ENCODE measurements at regions not wholly inside any gene's neighbourhood (a gene's known extent, or its start where the extent isn't known, plus 50 kb on each side); places are given as distances from the start of the nearest gene placed in this dataset.
A peak's percentile ranks its signal among the peaks of the same experiment; 100 is the strongest.

DNA sequence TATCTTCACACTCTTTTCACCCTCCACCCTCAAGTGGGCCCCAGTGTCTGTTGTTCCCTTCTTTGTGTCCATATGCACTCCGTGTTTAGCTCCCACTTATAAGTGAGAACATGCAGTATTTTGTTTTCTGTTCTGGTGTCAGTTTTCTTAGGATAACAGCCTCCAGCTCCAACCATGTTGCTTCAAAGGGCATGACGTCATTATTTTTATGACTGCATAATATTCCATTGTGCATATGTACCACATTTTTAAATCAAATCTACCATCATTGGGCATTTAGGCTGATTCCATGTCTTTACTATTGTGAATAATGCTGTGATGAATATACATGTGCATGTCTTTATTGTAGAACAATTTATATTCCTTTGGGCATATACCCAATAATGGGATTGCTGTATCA is 140.3 kb downstream of the LYPLAL1 start:
- no peak for DNase-seq (ENCODE audit: low spot score)

DNA sequence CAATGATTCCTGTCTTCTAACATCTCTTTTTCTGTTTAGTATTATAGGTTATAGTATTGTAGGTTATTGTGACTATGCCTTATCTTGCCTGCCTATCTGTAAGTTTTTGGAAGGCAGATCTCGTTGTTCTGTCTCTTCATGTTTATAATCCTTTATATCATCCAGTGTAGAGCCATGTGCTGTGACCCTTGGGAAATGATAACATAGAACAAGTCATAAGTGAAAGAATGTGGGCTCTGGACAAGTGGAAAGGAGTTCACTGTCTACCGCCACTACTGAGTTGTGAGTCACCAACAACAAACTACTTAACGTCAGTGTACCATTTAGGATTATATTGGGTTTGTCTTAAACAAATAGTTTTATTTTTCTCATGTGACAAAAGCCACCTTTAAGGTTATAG is 139.3 kb downstream of the LYPLAL1 start:
- DNase-seq (ENCODE audit: low spot score), result peak; percentile 40

DNA sequence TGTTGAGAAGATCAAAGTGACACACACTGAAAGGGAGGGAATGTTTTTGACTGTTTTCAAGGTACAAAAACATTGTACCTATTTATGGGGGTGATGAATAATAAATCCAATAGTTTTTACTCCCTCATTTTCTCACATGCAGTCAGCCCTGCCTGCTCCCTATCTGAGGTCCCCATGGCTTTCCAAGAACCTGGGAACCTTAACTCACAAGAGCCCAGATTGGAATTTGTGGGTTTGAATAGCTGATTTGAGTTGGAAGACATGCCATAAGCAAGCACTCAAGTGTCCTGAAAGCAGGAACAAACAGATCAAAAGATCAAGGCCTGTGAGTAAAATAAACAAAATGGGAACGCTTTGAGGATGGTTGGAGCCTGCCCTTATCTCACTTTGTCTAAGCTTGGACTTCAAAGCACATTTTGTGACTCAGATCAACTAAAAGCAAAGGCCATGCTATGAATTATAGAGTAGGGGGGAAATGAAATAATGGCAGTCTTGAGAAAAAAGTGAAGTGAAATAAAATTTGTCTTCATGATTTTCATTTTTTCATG is 136.6 kb downstream of the LYPLAL1 start:
- no peak for DNase-seq (ENCODE audit: low spot score)

DNA sequence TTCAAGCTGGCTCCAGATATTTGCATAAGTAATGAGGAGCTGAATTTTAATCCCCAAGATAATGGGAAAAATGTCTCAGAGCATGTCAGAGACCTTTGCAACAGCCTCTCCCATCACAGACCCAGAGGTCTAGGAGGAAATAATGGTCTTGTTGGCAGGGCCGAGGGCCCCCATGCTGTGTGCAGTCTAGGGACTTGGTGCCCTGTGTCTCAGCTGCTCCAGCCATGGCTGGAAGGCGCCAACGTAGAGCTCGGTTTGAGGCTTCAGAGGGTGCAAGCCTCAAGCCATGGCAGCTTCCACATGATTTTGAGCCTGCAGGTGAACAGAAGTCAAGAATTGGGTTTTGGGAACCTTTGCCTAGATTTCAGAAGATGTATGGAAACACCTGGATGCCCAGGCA is 134.7 kb downstream of the LYPLAL1 start:
- DNase-seq (ENCODE audit: low spot score), result no peak

DNA sequence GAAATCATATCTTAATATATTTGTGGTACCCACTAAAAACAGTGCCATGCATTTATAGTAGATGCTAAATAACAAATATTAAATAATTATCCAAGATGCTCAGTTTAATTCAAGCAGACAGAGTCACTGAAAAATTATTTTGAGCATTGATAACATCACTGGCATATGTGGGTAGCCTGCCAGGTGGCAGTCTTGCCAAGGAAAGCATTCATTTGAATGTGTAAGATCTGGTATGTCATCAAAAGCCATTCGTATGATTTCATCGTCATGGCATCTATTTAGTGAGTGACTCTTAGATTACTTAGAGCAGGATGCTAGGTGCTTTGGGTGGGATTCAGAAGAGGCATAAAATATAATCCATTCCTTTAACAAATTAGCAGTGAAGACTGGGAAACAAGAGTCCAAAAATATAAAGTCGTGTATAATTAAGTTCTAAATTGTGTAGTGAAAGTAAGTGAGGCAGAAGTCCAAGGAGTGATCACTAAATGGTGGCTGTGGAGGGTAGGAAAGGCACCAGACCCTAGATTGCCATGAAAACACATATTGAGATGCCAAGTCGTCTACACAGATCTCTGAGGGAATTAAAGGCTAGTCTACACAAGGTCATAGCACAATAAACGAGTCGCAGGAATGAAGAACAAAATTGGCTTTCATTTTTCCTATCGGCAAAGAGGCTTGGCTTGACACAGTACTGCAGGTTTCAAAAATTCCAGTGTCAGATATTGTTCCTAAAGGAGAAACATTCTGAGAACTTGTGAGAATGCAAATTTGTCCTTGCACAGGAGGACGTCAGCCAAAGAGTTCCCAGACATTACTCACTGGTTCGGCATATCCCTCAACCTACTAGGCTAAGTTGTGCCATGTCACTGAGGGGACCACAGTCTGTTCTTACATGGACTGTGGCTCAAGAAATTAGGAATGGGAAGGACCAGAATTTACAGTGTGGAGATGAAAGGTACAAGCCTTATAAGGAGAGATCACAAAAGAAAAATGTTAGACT is 130.8 kb downstream of the LYPLAL1 start:
- DNase-seq (ENCODE audit: low spot score), result peak; percentile 38

DNA sequence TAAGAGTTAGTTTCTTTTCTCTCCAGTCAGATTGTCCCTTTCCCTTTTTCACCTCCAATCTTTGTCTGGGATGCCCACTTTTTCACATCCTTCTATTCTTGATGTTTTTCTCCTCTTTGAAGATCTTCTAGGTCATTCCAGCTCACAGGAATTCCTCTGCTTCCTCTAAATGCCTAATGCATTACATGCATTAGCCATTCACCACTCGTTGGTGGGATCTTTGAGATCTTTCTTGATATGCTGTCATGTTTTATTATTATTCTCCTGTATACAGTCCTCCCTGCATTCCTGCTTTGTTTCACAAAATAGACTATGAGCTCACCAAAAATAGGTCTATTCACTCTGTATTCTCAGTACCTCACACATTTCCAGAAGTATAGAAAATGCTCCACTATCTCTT is 129.0 kb downstream of the LYPLAL1 start:
- DNase-seq (ENCODE audit: low spot score), result no peak

DNA sequence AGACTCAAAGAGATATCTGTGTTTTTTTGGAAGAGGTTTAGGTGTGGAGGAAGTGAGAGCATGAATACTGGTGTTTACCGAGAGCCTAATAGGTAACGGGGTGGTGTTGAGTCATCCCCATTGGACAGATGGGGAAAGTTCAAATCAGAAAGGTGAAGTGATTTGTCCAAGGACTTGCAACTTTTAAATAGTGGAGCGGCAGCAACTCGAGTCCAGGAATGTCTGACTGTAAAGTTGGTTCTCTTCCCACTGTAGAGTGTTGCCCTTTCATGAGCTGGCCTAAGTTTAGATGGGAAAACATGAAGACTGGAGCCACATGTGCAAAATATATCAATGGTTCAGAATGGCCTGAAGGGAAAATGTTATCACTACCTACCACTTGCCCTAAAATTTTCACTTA is 125.7 kb downstream of the LYPLAL1 start:
- DNase-seq (ENCODE audit: low spot score), result no peak

DNA sequence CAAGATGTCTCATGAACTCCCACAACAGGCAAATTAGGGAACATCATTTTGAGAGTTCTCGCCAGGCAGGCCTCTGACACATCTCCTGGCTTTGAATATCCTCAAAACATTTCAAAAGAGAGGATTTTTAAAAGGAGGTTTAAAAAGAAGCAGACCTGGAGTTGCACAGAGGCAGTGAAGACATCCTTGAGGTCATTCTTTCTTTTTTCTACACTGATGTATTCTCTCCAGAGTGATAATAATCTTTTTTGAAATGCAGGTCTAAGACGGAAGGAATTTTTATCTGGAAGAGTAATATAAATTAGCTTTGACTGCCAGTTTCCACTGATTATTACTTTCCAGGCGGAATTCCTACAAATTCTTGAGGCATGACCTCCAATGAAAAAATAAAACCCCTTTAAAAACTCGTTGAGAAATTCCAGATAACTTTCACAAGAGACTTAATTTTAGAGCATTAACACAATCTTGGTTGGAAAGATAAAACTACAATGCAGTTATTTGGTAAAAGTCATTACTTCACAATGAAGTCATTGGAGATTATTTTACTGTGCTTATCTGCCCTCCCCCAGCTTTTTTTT is 125.0 kb downstream of the LYPLAL1 start:
- DNase-seq (ENCODE audit: low spot score), result peak; percentile 38

DNA sequence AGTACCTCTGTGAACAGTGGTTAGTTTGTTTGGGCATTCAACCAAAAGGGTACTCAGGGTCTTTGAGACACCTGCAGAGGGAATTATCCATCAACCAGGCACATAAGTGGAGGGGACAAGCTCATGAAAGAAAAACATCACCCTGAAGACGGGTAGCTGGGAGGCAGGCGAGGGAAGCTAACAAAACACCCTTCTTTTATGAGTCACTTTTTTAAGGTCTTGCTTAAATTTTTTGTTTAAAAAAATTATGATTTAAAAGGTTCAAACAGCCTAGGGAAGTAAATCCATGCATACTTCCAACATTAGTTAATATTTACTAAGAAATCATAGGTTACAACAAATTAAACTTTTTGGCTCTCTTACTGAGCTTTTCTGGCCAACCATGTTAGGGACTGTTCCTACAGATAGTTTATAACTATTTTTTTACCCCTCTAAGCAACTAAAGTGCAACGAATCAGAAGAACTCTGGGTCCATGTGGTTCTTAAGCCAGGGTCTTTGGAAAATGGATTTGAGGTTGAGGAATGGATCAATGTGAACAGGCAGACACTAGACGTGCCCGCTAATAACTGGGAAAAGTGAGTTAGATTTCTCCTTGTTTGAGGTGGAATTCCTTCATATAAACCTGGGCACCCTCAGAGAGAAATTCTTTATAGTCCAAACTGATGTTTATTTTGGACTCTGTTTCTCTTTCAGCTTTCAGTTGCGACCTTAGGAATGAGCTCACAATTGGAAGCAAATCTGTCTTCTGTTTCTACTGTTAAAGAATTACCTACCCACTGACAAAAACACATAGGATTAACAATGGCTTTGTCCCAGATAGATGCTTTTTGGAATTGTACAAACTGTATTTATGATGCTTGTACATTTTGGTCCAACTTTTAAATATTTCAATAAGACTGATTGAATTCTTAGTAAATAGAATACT is 123.0 kb downstream of the LYPLAL1 start:
- no peak for DNase-seq (ENCODE audit: low spot score)

DNA sequence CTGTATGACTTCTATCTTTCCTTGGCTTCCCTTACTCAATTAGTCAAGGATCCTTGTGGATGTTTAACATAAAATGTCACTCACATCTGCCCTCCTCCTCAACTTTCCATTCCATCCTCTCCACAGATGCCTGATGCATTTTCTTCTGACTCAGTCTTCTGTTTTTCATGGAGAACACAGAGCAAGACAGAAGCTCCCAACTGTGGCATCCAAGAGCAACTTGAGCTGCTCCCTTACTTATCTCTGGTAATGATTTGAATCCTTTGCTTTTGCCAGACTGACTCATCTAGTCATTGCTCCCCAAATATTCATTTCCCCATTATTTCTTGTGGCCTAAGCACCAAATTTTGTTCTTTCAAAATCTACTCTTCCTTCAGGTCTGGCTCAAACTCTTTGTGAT is 120.6 kb downstream of the LYPLAL1 start:
- DNase-seq (ENCODE audit: low spot score), result no peak

DNA sequence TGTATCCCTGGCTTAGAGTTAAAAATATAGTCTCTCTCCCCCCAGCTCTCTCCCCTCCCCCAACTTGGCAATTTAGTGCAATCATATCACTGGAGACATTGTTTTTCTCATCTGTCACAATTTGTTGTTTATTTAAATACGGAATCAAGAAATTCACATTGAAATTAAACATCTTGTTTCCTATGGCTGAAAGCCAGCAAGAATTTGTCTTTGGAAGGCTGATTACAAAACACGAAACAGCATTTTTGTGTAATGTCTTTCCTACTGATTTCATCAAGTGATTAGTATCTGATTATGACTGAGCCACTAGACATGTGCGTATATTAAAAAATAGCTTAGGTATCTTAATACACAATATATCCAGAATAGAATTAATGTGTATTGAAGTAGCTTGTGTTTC is 119.7 kb downstream of the LYPLAL1 start:
- DNase-seq (ENCODE audit: low spot score), result no peak

DNA sequence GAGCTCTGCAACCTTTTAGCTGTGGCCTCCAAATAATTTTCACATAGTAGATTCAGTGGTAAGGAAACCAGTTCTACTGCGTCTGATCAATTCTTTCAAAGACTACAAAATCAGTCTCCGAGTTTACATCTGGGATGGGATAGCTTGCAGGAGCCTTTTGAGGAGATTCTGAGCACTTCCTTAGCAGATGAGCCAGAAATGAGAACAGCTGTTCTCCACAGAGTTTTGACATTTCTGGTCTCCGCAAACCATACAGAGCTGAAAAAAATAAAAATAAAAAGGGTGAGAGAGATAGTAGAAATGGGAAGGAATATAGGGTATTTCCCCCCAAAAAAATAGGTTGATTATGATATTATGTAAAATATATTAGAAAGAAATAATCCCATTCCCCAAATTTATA is 119.3 kb downstream of the LYPLAL1 start:
- no peak for DNase-seq (ENCODE audit: low spot score)

DNA sequence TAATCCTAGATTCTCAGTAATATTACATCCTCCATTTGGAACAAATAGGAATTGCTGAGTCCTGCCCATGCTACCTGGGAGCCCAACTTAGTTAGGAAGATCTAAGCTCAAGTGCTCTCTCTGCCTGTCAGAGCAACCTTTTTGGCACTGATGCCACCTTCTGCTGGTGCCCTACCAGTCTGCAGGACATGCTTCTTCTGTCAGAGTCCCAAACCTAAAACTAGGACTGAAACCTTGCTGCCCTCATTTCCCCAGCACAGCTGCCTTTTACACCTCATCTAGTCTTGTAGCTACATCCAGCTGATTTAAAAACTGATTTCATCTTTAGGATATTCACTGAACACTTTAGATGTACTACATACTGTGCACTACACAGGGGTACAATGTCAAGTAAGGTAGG is 118.7 kb downstream of the LYPLAL1 start:
- no peak for DNase-seq (ENCODE audit: low spot score)

DNA sequence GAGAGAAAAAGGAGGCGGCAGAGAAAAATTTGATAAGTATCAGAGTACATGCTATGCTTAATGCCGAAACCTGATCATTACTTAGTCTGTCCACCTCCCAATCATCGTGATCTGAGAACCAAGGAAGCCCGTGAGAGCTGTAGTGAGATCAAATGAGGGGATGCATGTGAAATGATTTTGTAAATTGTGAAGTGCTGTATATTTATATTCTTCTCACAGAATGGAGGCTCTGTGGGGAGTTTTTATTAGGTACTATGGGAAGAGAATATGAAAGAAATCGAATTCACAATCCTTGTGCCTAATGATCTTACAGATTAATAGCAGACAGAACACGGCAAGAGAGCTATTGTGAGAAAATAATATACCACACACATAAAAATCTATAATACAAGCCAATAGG is 115.5 kb downstream of the LYPLAL1 start:
- DNase-seq (ENCODE audit: low spot score), result no peak

DNA sequence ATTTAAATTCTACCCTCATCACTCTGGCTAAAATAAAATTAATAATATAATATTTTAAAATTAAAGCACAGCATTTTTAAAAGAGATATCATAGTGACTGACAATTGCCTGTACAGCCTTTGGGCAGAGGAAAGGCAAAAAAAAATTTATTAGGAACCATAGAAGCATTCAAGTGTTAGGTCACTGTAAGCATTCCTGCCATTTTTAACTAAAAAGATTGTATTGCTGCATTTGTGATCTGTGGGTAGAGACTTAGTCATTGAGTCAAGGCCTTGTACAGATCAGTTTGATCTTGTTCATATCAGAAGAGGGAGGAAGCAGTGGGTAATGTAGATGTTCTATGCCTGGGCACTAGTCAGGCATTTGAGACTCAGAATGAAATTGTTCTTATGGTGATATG is 109.9 kb downstream of the LYPLAL1 start:
- DNase-seq (ENCODE audit: low spot score), result no peak

DNA sequence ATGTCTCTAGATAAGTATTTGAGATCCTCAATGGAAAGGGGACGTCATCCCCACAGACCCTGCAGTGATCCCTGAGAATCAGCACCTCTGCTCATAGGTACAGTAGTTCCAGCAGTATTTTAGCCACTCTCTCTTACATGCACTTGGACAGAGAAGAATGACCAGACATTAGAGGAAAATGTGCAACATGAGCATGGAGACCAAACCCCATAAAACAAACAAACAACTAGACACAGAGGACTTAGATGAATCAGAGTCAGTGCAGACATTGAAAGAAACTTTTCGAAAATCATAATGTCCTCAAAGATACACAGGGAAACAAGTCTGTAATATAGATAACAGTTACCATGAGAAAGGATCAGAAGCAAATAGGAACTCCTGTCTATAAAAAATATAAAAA is 108.2 kb downstream of the LYPLAL1 start:
- DNase-seq (ENCODE audit: low spot score), result no peak

DNA sequence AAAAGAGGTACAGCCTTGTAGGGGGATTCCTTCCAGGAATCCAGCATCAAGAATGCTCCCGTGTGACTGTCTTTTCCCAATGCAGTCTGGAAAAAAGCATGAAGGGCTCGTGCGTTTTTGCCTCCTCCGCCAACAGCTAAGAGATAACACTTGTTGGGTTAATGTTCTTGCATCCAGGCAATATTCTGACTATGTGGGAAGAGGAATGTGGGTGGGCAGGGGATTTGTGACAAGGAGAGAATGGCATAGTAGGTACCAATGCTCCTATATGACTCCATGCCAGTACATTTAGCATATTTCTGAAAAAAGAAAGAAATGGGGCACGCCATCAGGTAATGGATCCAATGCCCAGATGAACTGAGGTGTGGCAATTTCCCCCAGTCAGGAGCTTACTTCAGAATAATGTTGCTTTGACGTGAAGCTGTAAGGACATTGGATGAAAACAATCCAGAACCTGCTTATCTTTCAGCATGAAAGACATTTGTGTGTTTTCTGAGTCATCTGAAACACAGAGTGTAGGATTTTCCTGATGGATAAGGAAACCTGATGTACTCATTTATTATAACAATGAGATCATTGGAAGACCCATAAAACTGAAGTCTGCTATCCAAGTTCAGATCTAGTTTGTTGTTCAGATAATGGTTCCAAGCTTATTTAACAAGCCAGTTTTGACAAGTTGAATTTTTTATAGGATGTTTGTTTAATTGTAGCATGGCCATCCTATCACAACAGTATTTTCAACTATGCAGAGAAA is 105.5 kb downstream of the LYPLAL1 start:
- no peak for DNase-seq (ENCODE audit: low spot score)

DNA sequence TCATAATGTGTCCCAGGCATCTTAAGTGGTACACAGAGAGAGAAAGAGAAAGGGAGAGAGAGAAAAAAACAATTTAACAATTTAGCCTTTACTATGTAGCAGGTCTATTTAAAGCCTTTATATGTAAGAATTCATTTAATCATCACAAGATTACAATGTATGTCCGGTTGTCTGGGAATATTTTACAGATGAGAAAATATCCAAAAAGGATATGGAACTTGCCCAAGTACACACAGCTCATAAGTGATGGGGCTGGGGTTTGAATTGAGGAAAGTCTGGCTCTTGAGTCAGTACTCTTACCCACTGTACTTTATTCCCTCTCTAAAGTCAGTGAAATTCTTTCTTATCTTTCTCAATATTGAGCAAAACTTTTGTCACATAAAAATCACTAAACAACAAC is 104.6 kb downstream of the LYPLAL1 start:
- DNase-seq (ENCODE audit: low spot score), result no peak

DNA sequence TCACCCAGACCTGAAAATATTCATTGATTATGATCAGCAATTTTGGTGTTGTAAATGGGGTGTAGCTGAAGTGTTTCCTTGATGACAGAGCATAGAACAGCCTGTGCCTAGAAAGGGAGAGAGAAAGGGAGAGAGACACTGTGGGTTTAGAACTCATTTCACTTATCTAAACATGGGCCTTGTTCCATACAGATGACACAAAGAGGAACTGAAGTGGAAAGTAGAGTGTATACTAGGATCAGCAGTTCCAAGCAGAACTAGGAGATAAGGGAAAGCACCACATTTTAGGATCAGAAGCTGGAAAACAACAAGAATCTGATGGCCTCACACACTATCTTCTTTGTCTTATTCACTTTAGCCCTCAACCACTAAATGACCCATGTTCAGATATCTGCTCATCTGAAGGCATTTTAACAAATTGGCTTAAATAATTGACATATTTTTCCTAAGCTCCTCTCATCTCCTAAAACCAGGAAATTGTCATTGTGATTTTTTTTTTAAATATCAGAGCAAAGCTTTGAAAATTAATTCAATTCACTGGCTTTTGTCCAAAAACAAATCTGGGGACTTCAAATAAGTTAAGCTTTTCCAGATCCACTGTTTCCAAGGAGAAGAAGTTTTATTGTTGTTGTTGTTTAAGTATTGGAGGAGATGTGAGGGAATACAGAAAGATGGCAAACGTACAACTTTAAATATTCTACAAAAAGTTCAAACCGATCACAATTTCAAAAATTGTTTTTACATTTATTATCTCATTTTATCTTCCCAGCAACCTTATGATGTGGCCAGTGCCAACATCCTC is 103.8 kb downstream of the LYPLAL1 start:
- DNase-seq (ENCODE audit: low spot score), result no peak

DNA sequence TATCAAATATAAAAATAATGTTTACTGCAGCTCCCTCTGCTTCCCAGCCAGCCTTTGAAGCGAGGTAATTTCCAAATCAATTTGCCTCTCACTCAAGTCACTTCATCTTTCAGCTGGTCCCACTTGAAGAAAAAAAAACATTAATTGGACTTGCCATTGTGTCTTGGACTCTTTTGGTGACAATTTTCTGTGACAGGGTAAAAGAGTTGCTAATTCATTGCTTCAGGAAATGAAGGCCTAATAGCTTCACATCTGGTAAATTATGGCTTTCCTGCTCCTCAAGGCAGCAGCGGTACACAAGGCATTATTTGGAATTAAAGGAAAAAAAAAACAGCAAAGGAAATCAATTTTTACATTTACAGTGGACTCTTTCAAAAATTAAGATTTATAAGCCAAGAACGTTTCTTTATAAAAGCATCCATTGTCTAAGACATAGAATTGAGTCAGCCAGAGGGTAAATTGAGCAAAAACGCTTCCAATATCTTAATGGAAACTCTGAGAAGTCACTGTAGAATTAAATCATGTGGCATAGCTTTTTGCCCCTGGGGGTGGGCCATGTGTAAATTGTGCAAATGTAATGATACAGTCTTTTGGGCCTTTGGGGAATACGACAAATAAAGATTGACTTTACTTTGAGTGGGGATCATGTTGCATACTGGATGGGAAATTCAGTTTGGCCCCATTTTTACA is 102.5 kb downstream of the LYPLAL1 start:
- no peak for DNase-seq (ENCODE audit: low spot score)

Measured in GM03348 (cell line).